Ammon's horn (tissue), 1 donor: ENCODE measurements at regions not wholly inside any gene's neighbourhood (a gene's known extent, or its start where the extent isn't known, plus 50 kb on each side); places are given as distances from the start of the nearest gene placed in this dataset.
"Not testable (repeated sequence)": the region's sequence is repeated elsewhere in the genome, so short reads cannot be mapped to it uniquely, and the experiment has no call there.

ENCODE experiments used
- DNase-seq: peaks from one replicate; pipeline ENCODE4 v3.0.0-alpha.2; 2016; ENCODE audit warnings: low spot score

- DNase-seq, result no peak
These were observed 201.9 kb upstream of the PTER start for GRCh38 chr10:16234916-16235315.

- no peak for DNase-seq
These were observed 194.4 kb upstream of the PTER start for GRCh38 chr10:16242446-16242845.

GRCh38 chr10:16242859-16243613, 193.8 kb upstream of the PTER start:
- DNase-seq, result no peak

GRCh38 chr10:16250136-16250535, 186.7 kb upstream of the PTER start:
- DNase-seq, result not testable (repeated sequence)

- no peak for DNase-seq
These were observed 180.5 kb upstream of the PTER start for GRCh38 chr10:16256336-16256735.

GRCh38 chr10:16258291-16259040, 178.3 kb upstream of the PTER start:
- peak; percentile 62 for DNase-seq

GRCh38 chr10:16259726-16260125, 177.1 kb upstream of the PTER start:
- no peak for DNase-seq

GRCh38 chr10:16260388-16260787, 176.4 kb upstream of the PTER start:
- DNase-seq, result no peak

GRCh38 chr10:16271571-16271970, 165.2 kb upstream of the PTER start:
- DNase-seq, result peak; percentile 48

GRCh38 chr10:16274911-16275310, 161.9 kb upstream of the PTER start:
- DNase-seq, result no peak

- peak; percentile 74 for DNase-seq
These were observed 156.2 kb upstream of the PTER start for GRCh38 chr10:16280595-16280994.

GRCh38 chr10:16292366-16292765, 144.4 kb upstream of the PTER start:
- no peak for DNase-seq

- no peak for DNase-seq
These were observed 139.7 kb upstream of the PTER start for GRCh38 chr10:16297069-16297468.

GRCh38 chr10:16297642-16298041, 139.2 kb upstream of the PTER start:
- no peak for DNase-seq

GRCh38 chr10:16304311-16304710, 132.5 kb upstream of the PTER start:
- DNase-seq, result no peak

- DNase-seq, result no peak
These were observed 126.4 kb upstream of the PTER start for GRCh38 chr10:16310440-16310839.

- DNase-seq, result no peak
These were observed 122.6 kb upstream of the PTER start for GRCh38 chr10:16314259-16314658.

GRCh38 chr10:16316733-16317390, 119.9 kb upstream of the PTER start:
- DNase-seq, result no peak

- no peak for DNase-seq
These were observed 95.2 kb upstream of the PTER start for GRCh38 chr10:16341637-16342036.

GRCh38 chr10:16348891-16349290, 87.9 kb upstream of the PTER start:
- no peak for DNase-seq

GRCh38 chr10:16352146-16352545, 84.7 kb upstream of the PTER start:
- no peak for DNase-seq

GRCh38 chr10:16360001-16360400, 76.8 kb upstream of the PTER start:
- no peak for DNase-seq

- no peak for DNase-seq
These were observed 76.4 kb upstream of the PTER start for GRCh38 chr10:16360425-16360824.
